Sigmoid colon (tissue), 6 donors: ENCODE measurements at regions not wholly inside any gene's neighbourhood (a gene's known extent, or its start where the extent isn't known, plus 50 kb on each side); places are given as distances from the start of the nearest gene placed in this dataset.
A peak's percentile ranks its signal among the peaks of the same experiment; 100 is the strongest.

Experiments used
- DNase-seq: peaks from one replicate; pipeline ENCODE4 v3.0.0-alpha.2; 2019
- H3K27ac ChIP-seq, 4 donors: fragments of 200-600 bp; sonication (generic); one replicate each; pipeline ENCODE4 v1.5.1; 2016 to 2019; ENCODE audit warnings: mild to moderate bottlenecking in 1 of 4
- H3K27me3 ChIP-seq, 3 donors: fragments of 200-600 bp; sonication (generic); one replicate each; pipeline ENCODE4 v1.5.1; 2019; ENCODE audit warnings: mild to moderate bottlenecking in 1 of 3
- H3K36me3 ChIP-seq, 4 donors: fragments of 200-600 bp; sonication (generic); one replicate each; pipeline ENCODE4 v1.5.1; 2016 to 2019
- H3K4me1 ChIP-seq, 4 donors: fragments of 200-600 bp; sonication (generic); one replicate each; pipeline ENCODE4 v1.5.1; 2017 to 2019
- H3K4me3 ChIP-seq, 4 donors: fragments of 200-600 bp; sonication (generic); one replicate each; pipeline ENCODE4 v1.5.1; 2017 to 2019; ENCODE audit warnings: mild to moderate bottlenecking in 2 of 4, moderate library complexity in 1 of 4
- H3K9me3 ChIP-seq, 4 donors: fragments of 200-600 bp in 3 of 4; sonication (generic) in 3 of 4; one replicate each; pipeline versions ENCODE4 v1.5.1 to v1.6.1; 2013 to 2019
- CTCF ChIP-seq, 4 experiments: fragments of 450-650 bp in 3 of 4; fragments of 200-600 bp in 1 of 4; IDR thresholded peaks; one replicate each; pipeline ENCODE4 v1.5.1; 2016 to 2019; ENCODE audit warnings: antibody characterized with exemption in 4 of 4, mild to moderate bottlenecking in 3 of 4, moderate library complexity in 2 of 4
- EP300 ChIP-seq, 4 donors: sonication (generic); formaldehyde crosslinking; IDR thresholded peaks; one replicate each; pipeline ENCODE4 v1.6.1; 2017; ENCODE audit warnings: antibody characterized with exemption in 4 of 4
- POLR2A ChIP-seq, 2 donors: fragments of 450-650 bp; IDR thresholded peaks; one replicate each; pipeline ENCODE4 v1.6.1; 2016; ENCODE audit warnings: antibody characterized with exemption in 2 of 2, mild to moderate bottlenecking in 2 of 2, moderate library complexity in 2 of 2
- POLR2AphosphoS5 ChIP-seq, 4 donors: sonication (generic); formaldehyde crosslinking; IDR thresholded peaks; one replicate each; pipeline ENCODE4 v1.6.1; 2017; ENCODE audit warnings: antibody characterized with exemption in 4 of 4
- WGBS, 2 donors: extraction: QIAGEN DNeasy Blood & Tissue Kit; methylation state at CpG; one replicate each; pipeline ENCODE4 v1.1.7; 2013; 5-methylcytosine and 5-hydroxymethylcytosine counted together
- intact Hi-C: fragments of 100-400 bp; cut with DNase I; formaldehyde crosslinking; loops from one replicate; pipeline ENCODE4 v1.15.1; 2023
- donor health status: healthy with polysubstance abuse.
- donor health status: healthy.

- no peak overlapping the region for H3K4me3 ChIP-seq
- no peaks in the 10 kb centered on the region for H3K36me3 ChIP-seq
- WGBS, 2 donors: 58 to 73% methylated on average over 3 of the region's 3 CpGs
- peak overlapping the region in 3 of 4 donors; percentile 33 to 60 (median 55) for H3K27ac ChIP-seq
- no peak for DNase-seq
- no peaks in the 10 kb centered on the region for H3K9me3 ChIP-seq
- H3K27me3 ChIP-seq: no peaks in the 10 kb centered on the region
- intact Hi-C loops: no loop called here
- H3K4me1 ChIP-seq: peaks cover 0 to 12% (median 4%) of the 10 kb centered on the region in 4 donors
- TF ChIP-seq CTCF (IDR thresholded peaks at IDR 0.05) (no peak), POLR2A (IDR thresholded peaks at IDR 0.05) (no peak), POLR2AphosphoS5 (IDR thresholded peaks at IDR 0.05) (no peak), EP300 (IDR thresholded peaks at IDR 0.05) (no peak)
Measured at GRCh38 chr20:4574356-4574690, 111.9 kb upstream of the PRNP start.

- TF ChIP-seq POLR2AphosphoS5 (IDR thresholded peaks at IDR 0.05): peak; percentile 27 to 72 (median 48)
- TF ChIP-seq CTCF (IDR thresholded peaks at IDR 0.05): no peak
- TF ChIP-seq POLR2A (IDR thresholded peaks at IDR 0.05): no peak
- peak; percentile 10 to 85 (median 55) for TF ChIP-seq EP300 (IDR thresholded peaks at IDR 0.05)
- H3K27ac ChIP-seq: peak overlapping the region in 3 of 4 donors; percentile 39 to 60 (median 55)
- H3K9me3 ChIP-seq: no peaks in the 10 kb centered on the region
- H3K4me3 ChIP-seq: no peak overlapping the region
- H3K36me3 ChIP-seq: no peaks in the 10 kb centered on the region
- 33 to 41% methylated on average over 8 of the region's 8 CpGs for WGBS, 2 donors
- intact Hi-C loops: no loop called here
- peaks cover 0 to 12% (median 4%) of the 10 kb centered on the region in 4 donors for H3K4me1 ChIP-seq
- DNase-seq: peak; percentile 70
- no peaks in the 10 kb centered on the region for H3K27me3 ChIP-seq
Measured at GRCh38 chr20:4573564-4574355, 112.5 kb upstream of the PRNP start.

GRCh38 chr20:4571759-4572531 is 114.3 kb upstream of the PRNP start:
- Histone ChIP-seq H3K27me3 (no peaks in the 10 kb centered on the region), H3K9me3 (no peaks in the 10 kb centered on the region), H3K4me1 (peaks cover 0 to 12% (median 4%) of the 10 kb centered on the region in 4 donors), H3K4me3 (no peak overlapping the region), H3K27ac (no peak overlapping the region), H3K36me3 (no peaks in the 10 kb centered on the region)
- WGBS, 2 donors: 72 to 77% methylated on average over 8 of the region's 8 CpGs
- no peak for TF ChIP-seq CTCF (IDR thresholded peaks at IDR 0.05)
- no peak for TF ChIP-seq EP300 (IDR thresholded peaks at IDR 0.05)
- no peak for TF ChIP-seq POLR2AphosphoS5 (IDR thresholded peaks at IDR 0.05)
- TF ChIP-seq POLR2A (IDR thresholded peaks at IDR 0.05): no peak
- intact Hi-C loops: no loop called here
- no peak for DNase-seq

- 54 to 79% methylated on average over 3 of the region's 3 CpGs for WGBS, 2 donors
- intact Hi-C loops: no loop called here
- DNase-seq: no peak
- no peaks in the 10 kb centered on the region for H3K27me3 ChIP-seq
- H3K4me3 ChIP-seq: no peak overlapping the region
- TF ChIP-seq EP300 (IDR thresholded peaks at IDR 0.05) (no peak), CTCF (IDR thresholded peaks at IDR 0.05) (no peak), POLR2A (IDR thresholded peaks at IDR 0.05) (no peak), POLR2AphosphoS5 (IDR thresholded peaks at IDR 0.05) (no peak)
- H3K36me3 ChIP-seq: no peaks in the 10 kb centered on the region
- H3K4me1 ChIP-seq: peaks cover 0 to 12% (median 4%) of the 10 kb centered on the region in 4 donors
- H3K27ac ChIP-seq: no peak overlapping the region
- no peaks in the 10 kb centered on the region for H3K9me3 ChIP-seq
Measured at GRCh38 chr20:4569865-4570264, 116.4 kb upstream of the PRNP start.
